Prostate gland (tissue), 2 donors: ENCODE measurements at regions not wholly inside any gene's neighbourhood (a gene's known extent, or its start where the extent isn't known, plus 50 kb on each side); places are given as distances from the start of the nearest gene placed in this dataset.
A peak's percentile ranks its signal among the peaks of the same experiment; 100 is the strongest.

Experiments
- DNase-seq: peaks from one replicate; pipeline ENCODE4 v3.0.0-alpha.2; 2019; ENCODE audit warnings: low spot score
- H3K27ac ChIP-seq, 2 donors: fragments of 200-600 bp; sonication (generic); 2 replicates each; pipeline ENCODE4 v1.5.1; 2017 to 2019
- H3K27me3 ChIP-seq: fragments of 200-600 bp; sonication (generic); replicated peaks from 2 replicates; pipeline ENCODE4 v1.5.1; 2019; ENCODE audit not compliant: insufficient read depth
- H3K36me3 ChIP-seq, 2 donors: fragments of 200-600 bp; sonication (generic); 1 replicate in 1 of 2; 2 replicates in 1 of 2; pipeline versions ENCODE4 v1.5.1 to v1.8.1; 2017 to 2019
- H3K4me1 ChIP-seq: fragments of 200-600 bp; sonication (generic); replicated peaks from 2 replicates; pipeline ENCODE4 v1.5.1; 2019
- H3K4me3 ChIP-seq, 2 donors: fragments of 200-600 bp; sonication (generic); 2 replicates each; pipeline ENCODE4 v1.5.1; 2017 to 2019
- H3K9me3 ChIP-seq: fragments of 200-600 bp; sonication (generic); 2 replicates; pipeline ENCODE4 v1.5.1; 2017
- CTCF ChIP-seq, 4 experiments: fragments of 200-600 bp in 2 of 4; fragments of 450-650 bp in 2 of 4; sonication (generic) in 2 of 4; IDR thresholded peaks; 1 replicate in 3 of 4; 2 replicates in 1 of 4; pipeline ENCODE4 v1.5.1; 2016 to 2019; ENCODE audit warnings: antibody characterized with exemption in 4 of 4, mild to moderate bottlenecking in 2 of 4, moderate library complexity in 2 of 4
- POLR2A ChIP-seq: fragments of 450-650 bp; IDR thresholded peaks from one replicate; pipeline ENCODE4 v1.6.1; 2016; ENCODE audit warnings: antibody characterized with exemption, mild to moderate bottlenecking
- POLR2AphosphoS5 ChIP-seq: sonication (generic); formaldehyde crosslinking; IDR thresholded peaks from one replicate; pipeline ENCODE4 v1.6.1; 2017; ENCODE audit warnings: antibody characterized with exemption
- WGBS: methylation state at CpG from one replicate; pipeline ENCODE4 v1.1.5; 2018; 5-methylcytosine and 5-hydroxymethylcytosine counted together
- intact Hi-C: fragments of 100-400 bp; cut with DNase I; formaldehyde crosslinking; loops from one replicate; pipeline ENCODE4 v1.14.2; 2022

GRCh38 chr6:19013026-19013705 is 626.0 kb downstream of the RNF144B start:
- H3K4me1 ChIP-seq = no peaks in the 10 kb centered on the region
- no peaks in the 10 kb centered on the region for H3K36me3 ChIP-seq
- H3K27me3 ChIP-seq = no peaks in the 10 kb centered on the region
- no peak for DNase-seq
- H3K4me3 ChIP-seq = no peak overlapping the region
- WGBS = 88% methylated on average over 4 of the region's 4 CpGs
- H3K9me3 ChIP-seq = no peaks in the 10 kb centered on the region
- intact Hi-C loops = no loop called here
- no peak overlapping the region for H3K27ac ChIP-seq
- no peak for TF ChIP-seq POLR2AphosphoS5

GRCh38 chr6:19024737-19025136 is 637.6 kb downstream of the RNF144B start:
- Histone ChIP-seq H3K9me3 (no peaks in the 10 kb centered on the region), H3K36me3 (no peaks in the 10 kb centered on the region), H3K27ac (no peak overlapping the region), H3K4me3 (no peak overlapping the region), H3K4me1 (no peaks in the 10 kb centered on the region), H3K27me3 (no peaks in the 10 kb centered on the region)
- WGBS = 51% methylated on average over 4 of the region's 4 CpGs
- TF ChIP-seq CTCF (IDR thresholded peaks at IDR 0.05) = peak in 3 of 4 experiments; percentile 41 to 57 (median 53)
- TF ChIP-seq POLR2AphosphoS5 = no peak
- no peak for TF ChIP-seq POLR2A
- DNase-seq = peak; percentile 30
- intact Hi-C loops = loop anchor here (10.0 kb wide), 2 partner anchors 280 to 830 kb away; no protein-coding TSS in a partner anchor

DNA sequence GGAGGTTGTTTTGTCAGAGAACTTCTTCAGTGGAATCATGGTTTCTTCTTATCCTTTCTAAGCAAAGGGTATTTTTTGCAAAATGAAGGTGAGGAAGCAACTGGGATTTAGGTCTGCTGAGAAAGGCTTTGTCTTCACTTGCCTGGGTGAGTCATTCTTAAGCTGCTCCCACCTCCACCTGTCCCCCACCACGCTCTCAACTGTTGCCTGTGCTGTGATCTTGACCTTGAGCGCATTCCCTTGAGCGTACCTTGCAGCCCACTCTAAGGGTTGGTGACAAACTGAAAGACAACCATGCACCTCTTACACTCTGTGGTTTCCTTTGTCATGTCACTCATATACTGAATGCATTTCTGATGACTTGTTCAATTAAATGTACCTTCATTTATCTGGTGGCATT is 641.1 kb downstream of the RNF144B start:
- Histone ChIP-seq H3K36me3 (no peaks in the 10 kb centered on the region), H3K9me3 (no peaks in the 10 kb centered on the region), H3K4me3 (no peak overlapping the region), H3K4me1 (no peaks in the 10 kb centered on the region), H3K27ac (no peak overlapping the region), H3K27me3 (no peaks in the 10 kb centered on the region)
- WGBS = 74% methylated on average over 3 of the region's 3 CpGs
- no peak for DNase-seq
- intact Hi-C loops = loop anchor here (10.0 kb wide), 2 partner anchors 277 to 827 kb away; no protein-coding TSS in a partner anchor
- no peak for TF ChIP-seq CTCF (IDR thresholded peaks at IDR 0.05)

- intact Hi-C loops = loop anchor here (10.0 kb wide), 1 partner anchor 772 kb away; no protein-coding TSS in a partner anchor
- H3K27ac ChIP-seq = peak overlapping the region in 1 of 2 donors; percentile 32
These were observed 645.6 kb downstream of the RNF144B start for GRCh38 chr6:19032591-19033295.

DNA sequence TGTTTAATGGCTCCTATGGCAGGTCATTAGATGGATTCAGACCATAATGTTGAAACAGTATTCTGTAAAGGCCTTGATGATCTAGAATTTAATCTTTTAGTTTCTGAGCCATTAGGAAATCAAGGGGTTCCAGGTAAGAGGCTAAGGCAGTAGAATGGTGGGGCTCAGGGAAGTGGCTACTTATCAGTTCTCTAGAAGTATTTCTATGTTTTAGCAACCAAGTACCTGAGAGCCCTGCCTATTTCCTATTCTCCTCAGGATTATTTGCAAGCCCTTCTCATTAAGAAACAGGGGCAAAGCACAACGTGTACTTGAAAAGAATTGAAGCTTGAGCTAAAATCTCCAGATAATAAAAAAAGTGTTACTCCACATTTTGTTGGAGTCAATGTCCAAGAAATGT is 646.5 kb downstream of the RNF144B start:
- no peaks in the 10 kb centered on the region for H3K27me3 ChIP-seq
- DNase-seq = no peak
- H3K9me3 ChIP-seq = no peaks in the 10 kb centered on the region
- no peak overlapping the region for H3K4me3 ChIP-seq
- no peak overlapping the region for H3K27ac ChIP-seq
- TF ChIP-seq CTCF (IDR thresholded peaks at IDR 0.05) = no peak
- no peak for TF ChIP-seq POLR2AphosphoS5
- no peaks in the 10 kb centered on the region for H3K36me3 ChIP-seq
- H3K4me1 ChIP-seq = no peaks in the 10 kb centered on the region
- 48% methylated on average over 1 of the region's 1 CpG for WGBS
- intact Hi-C loops = loop anchor here (10.0 kb wide), 1 partner anchor 771 kb away; no protein-coding TSS in a partner anchor

More at GRCh38 chr6:19032591-19033295, 645.6 kb downstream of the RNF144B start:
- no peak for DNase-seq
- H3K4me1 ChIP-seq = no peaks in the 10 kb centered on the region
- H3K9me3 ChIP-seq = no peaks in the 10 kb centered on the region
- H3K36me3 ChIP-seq = no peaks in the 10 kb centered on the region
- H3K4me3 ChIP-seq = no peak overlapping the region
- TF ChIP-seq POLR2AphosphoS5 = no peak
- no peak for TF ChIP-seq POLR2A
- TF ChIP-seq CTCF (IDR thresholded peaks at IDR 0.05) = no peak
- H3K27me3 ChIP-seq = no peaks in the 10 kb centered on the region
